SK-N-SH treated with all-trans-retinoic acid at 6 μM for 48 hours (cell line): ENCODE measurements at regions not wholly inside any gene's neighbourhood (a gene's known extent, or its start where the extent isn't known, plus 50 kb on each side); places are given as distances from the start of the nearest gene placed in this dataset.

Experiments
- ARNTL ChIP-seq: fragments of 450-650 bp; formaldehyde crosslinking; IDR thresholded peaks from 2 replicates; pipeline ENCODE4 v1.5.0; 2020; ENCODE audit warnings: low read depth, mild to moderate bottlenecking, moderate library complexity, borderline replicate concordance
- BACH2 ChIP-seq: fragments of 250-450 bp; sonication (Bioruptor Pico); IDR thresholded peaks from 2 replicates; pipeline ENCODE4 v1.9.0; 2021; ENCODE audit warnings: mild to moderate bottlenecking, borderline replicate concordance
- CREB5 ChIP-seq: fragments of 250-450 bp; sonication (Bioruptor Pico); IDR thresholded peaks from 2 replicates; pipeline ENCODE4 v1.5.1; 2020; ENCODE audit warnings: low read depth, mild to moderate bottlenecking, moderate library complexity
- CSRNP3 ChIP-seq: fragments of 250-450 bp; sonication (Bioruptor Pico); IDR thresholded peaks from 2 replicates; pipeline ENCODE4 v1.5.1; 2021; ENCODE audit warnings: mild to moderate bottlenecking, moderate library complexity
- ESRRG ChIP-seq: fragments of 250-450 bp; sonication (Bioruptor Pico); IDR thresholded peaks from 2 replicates; pipeline ENCODE4 v1.6.1; 2021; ENCODE audit warnings: mild to moderate bottlenecking
- RARB ChIP-seq: fragments of 250-450 bp; sonication (Bioruptor Pico); IDR thresholded peaks from 2 replicates; pipeline ENCODE4 v1.8.0; 2021; ENCODE audit warnings: mild to moderate bottlenecking, moderate library complexity
- SNAI2 ChIP-seq: fragments of 250-450 bp; sonication (Bioruptor Pico); IDR thresholded peaks from 2 replicates; pipeline ENCODE4 v1.5.0; 2020; ENCODE audit warnings: mild to moderate bottlenecking, moderate library complexity
- ZFP3 ChIP-seq: fragments of 250-450 bp; sonication (Bioruptor Pico); IDR thresholded peaks from 2 replicates; pipeline ENCODE4 v1.5.0; 2020; ENCODE audit warnings: mild to moderate bottlenecking, moderate library complexity
- ZNF565 ChIP-seq: fragments of 450-650 bp; formaldehyde crosslinking; conservative IDR thresholded peaks from 2 replicates; pipeline ENCODE4 v1.5.0; 2020; ENCODE audit warnings: low read depth, mild to moderate bottlenecking, moderate library complexity
- TF ChIP-seq, protein P1 (sequence below): fragments of 250-450 bp; sonication (Bioruptor Pico); IDR thresholded peaks from 2 replicates; pipeline ENCODE4 v1.8.0; 2020; ENCODE audit warnings: mild to moderate bottlenecking, moderate library complexity, borderline replicate concordance
- TF ChIP-seq, protein P2 (sequence below): fragments of 250-450 bp; sonication (Bioruptor Pico); IDR thresholded peaks from 2 replicates; pipeline ENCODE4 v1.8.0; 2021; ENCODE audit warnings: low read depth, mild to moderate bottlenecking, moderate library complexity, borderline replicate concordance

DNA sequence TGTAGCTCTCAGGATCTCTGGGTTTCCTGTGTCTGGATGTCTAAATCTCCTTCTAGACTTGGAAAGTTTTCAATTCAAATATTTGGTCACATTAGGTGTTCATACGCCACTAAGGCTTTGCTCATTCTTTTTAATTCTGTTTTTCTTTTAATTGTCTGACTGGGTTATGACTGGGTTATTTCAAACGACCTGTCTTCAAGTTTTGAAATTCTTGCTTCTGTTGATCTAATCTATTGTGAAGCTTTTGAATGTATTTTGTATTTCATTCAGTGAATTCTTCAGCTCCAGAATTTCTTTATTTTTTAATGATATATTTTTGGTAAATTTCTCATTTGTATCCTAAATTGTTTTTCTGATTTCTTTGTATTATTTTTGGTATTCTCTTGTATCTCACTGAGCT lies 81.0 kb upstream of the PCDH10 start:
- no peak for TF ChIP-seq ARNTL
- TF ChIP-seq BACH2 = no peak
- no peak for TF ChIP-seq ZNF565 (CRISPR knock-in tag)
- TF ChIP-seq, protein P1, sequence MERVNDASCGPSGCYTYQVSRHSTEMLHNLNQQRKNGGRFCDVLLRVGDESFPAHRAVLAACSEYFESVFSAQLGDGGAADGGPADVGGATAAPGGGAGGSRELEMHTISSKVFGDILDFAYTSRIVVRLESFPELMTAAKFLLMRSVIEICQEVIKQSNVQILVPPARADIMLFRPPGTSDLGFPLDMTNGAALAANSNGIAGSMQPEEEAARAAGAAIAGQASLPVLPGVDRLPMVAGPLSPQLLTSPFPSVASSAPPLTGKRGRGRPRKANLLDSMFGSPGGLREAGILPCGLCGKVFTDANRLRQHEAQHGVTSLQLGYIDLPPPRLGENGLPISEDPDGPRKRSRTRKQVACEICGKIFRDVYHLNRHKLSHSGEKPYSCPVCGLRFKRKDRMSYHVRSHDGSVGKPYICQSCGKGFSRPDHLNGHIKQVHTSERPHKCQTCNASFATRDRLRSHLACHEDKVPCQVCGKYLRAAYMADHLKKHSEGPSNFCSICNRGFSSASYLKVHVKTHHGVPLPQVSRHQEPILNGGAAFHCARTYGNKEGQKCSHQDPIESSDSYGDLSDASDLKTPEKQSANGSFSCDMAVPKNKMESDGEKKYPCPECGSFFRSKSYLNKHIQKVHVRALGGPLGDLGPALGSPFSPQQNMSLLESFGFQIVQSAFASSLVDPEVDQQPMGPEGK (CRISPR knock-in tag) = no peak
- no peak for TF ChIP-seq ZFP3 (CRISPR knock-in tag)
- TF ChIP-seq, protein P2, sequence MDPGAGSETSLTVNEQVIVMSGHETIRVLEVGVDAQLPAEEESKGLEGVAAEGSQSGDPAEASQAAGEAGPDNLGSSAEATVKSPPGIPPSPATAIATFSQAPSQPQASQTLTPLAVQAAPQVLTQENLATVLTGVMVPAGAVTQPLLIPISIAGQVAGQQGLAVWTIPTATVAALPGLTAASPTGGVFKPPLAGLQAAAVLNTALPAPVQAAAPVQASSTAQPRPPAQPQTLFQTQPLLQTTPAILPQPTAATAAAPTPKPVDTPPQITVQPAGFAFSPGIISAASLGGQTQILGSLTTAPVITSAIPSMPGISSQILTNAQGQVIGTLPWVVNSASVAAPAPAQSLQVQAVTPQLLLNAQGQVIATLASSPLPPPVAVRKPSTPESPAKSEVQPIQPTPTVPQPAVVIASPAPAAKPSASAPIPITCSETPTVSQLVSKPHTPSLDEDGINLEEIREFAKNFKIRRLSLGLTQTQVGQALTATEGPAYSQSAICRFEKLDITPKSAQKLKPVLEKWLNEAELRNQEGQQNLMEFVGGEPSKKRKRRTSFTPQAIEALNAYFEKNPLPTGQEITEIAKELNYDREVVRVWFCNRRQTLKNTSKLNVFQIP (CRISPR knock-in tag) = no peak
- TF ChIP-seq RARB (CRISPR knock-in tag) = no peak
- TF ChIP-seq CSRNP3 (CRISPR knock-in tag) = no peak
- no peak for TF ChIP-seq ESRRG (CRISPR knock-in tag)
- no peak for TF ChIP-seq CREB5 (CRISPR knock-in tag)
- no peak for TF ChIP-seq SNAI2 (CRISPR knock-in tag)
